Prostate gland (tissue), 2 donors: ENCODE measurements at regions not wholly inside any gene's neighbourhood (a gene's known extent, or its start where the extent isn't known, plus 50 kb on each side); places are given as distances from the start of the nearest gene placed in this dataset.

Experiments used
- POLR2A ChIP-seq: fragments of 450-650 bp; IDR thresholded peaks from one replicate; pipeline ENCODE4 v1.6.1; 2016; ENCODE audit warnings: antibody characterized with exemption, mild to moderate bottlenecking
- TF ChIP-seq, protein P1 (sequence below), 4 experiments: fragments of 200-600 bp in 2 of 4; fragments of 450-650 bp in 2 of 4; sonication (generic) in 2 of 4; IDR thresholded peaks; 1 replicate in 3 of 4; 2 replicates in 1 of 4; pipeline ENCODE4 v1.5.1; 2016 to 2019; ENCODE audit warnings: antibody characterized with exemption in 4 of 4, mild to moderate bottlenecking in 2 of 4, moderate library complexity in 2 of 4

DNA sequence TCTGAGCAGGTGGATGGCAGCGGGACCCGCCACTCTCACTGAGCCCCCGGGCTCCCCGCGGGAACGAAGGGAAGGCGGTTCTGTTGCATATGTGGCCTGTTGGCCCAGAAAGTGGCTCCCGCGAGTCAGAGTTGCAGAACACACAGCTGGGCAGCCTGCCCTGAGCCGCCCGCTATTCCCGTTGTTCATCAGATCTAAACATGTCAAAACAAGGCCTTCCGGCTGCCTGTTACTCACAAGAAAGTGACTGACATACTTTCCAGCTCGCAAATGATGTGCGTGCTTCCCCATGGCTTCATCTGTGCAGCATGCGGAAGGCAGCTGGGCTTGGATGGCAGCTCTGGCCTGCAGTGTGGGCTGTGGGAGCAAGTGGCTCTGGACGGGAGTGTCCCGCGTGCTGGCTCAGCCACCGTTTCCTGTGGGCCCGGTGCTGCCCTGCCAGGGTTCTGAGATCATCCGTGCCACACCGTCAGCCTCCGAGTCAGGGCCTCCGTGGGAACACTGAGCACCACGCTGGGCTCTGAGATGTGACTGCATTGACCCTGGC is 227.3 kb downstream of the ERMARD start:
- TF ChIP-seq, protein P1, sequence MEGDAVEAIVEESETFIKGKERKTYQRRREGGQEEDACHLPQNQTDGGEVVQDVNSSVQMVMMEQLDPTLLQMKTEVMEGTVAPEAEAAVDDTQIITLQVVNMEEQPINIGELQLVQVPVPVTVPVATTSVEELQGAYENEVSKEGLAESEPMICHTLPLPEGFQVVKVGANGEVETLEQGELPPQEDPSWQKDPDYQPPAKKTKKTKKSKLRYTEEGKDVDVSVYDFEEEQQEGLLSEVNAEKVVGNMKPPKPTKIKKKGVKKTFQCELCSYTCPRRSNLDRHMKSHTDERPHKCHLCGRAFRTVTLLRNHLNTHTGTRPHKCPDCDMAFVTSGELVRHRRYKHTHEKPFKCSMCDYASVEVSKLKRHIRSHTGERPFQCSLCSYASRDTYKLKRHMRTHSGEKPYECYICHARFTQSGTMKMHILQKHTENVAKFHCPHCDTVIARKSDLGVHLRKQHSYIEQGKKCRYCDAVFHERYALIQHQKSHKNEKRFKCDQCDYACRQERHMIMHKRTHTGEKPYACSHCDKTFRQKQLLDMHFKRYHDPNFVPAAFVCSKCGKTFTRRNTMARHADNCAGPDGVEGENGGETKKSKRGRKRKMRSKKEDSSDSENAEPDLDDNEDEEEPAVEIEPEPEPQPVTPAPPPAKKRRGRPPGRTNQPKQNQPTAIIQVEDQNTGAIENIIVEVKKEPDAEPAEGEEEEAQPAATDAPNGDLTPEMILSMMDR (IDR thresholded peaks at IDR 0.05): no peak
- TF ChIP-seq POLR2A: no peak
